ENCODE measurements at regions not wholly inside any gene's neighbourhood (a gene's known extent, or its start where the extent isn't known, plus 50 kb on each side); places are given as distances from the start of the nearest gene placed in this dataset.

DNA sequence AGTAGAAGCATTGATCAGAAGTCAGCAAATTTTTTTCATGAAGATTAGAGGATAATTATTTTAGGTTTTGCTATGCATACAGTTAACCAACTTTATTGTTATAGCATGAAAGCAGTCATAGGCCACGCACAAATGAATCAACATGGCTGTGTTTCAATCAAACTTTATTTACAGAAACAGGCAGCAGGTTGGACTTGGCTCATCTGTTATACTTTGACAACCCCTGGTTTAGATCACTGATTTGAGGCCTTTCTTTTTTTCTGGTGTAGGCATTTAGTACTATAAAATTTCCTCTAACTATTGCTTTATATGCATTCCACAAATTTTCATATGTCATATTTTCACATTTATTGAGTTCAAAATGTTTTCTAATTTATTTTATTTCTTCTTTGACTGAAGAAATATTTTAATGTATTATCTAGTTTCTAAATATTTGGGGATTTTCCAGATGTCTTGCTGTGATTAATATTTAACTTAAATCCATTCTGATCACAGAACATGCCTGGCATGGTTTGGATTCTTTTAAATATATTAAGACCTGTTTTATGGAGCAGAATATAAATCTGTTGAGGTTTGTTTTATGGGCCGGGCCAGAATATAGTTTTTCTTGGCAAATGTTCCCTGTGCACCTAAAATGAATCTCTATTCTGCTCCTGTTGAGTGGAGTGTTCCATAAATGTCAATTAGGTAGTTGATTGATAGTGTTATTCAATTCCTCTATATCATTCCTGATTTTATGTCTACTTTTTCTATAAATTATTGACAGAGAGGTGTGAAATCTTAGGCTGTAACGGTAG is 116.3 kb upstream of the KLHL29 start:
- no peaks in the 10 kb centered on the region for H3K9me2 ChIP-seq (replicated peaks; ENCODE audit: insufficient read depth, low read length)
- no peaks in the 10 kb centered on the region for H3K27me3 ChIP-seq (ENCODE audit: low read length)
- H3K4me2 ChIP-seq (ENCODE audit: low read depth, low read length, poor library complexity, severe bottlenecking): no peak overlapping the region
- H2AFZ ChIP-seq (ENCODE audit: low read depth, low read length, severe bottlenecking): no peak overlapping the region
- no peak overlapping the region for H3K9ac ChIP-seq (ENCODE audit: low read length)
- no peak overlapping the region for H3K4me3 ChIP-seq (ENCODE audit: insufficient read depth, low read length, poor library complexity, severe bottlenecking)
- H3K9me3 ChIP-seq (ENCODE audit: insufficient read depth, low read length): no peaks in the 10 kb centered on the region
- no peaks in the 10 kb centered on the region for H3K79me2 ChIP-seq (ENCODE audit: insufficient read depth, low read length)
- no peak overlapping the region for H3K27ac ChIP-seq (ENCODE audit: low read depth, low read length)
- TF ChIP-seq EZH2phosphoT487 (conservative IDR thresholded peaks at IDR 0.05; ENCODE audit: low read length) (no peak), CTCF (IDR thresholded peaks at IDR 0.05; ENCODE audit: insufficient read depth, low read length, poor library complexity, severe bottlenecking) (no peak)
- H3K36me3 ChIP-seq (ENCODE audit: low read length): no peaks in the 10 kb centered on the region
- H3F3A ChIP-seq (ENCODE audit: insufficient read depth): no peaks in the 10 kb centered on the region
- H4K20me1 ChIP-seq (ENCODE audit: low read depth, low read length): no peaks in the 10 kb centered on the region

DNA sequence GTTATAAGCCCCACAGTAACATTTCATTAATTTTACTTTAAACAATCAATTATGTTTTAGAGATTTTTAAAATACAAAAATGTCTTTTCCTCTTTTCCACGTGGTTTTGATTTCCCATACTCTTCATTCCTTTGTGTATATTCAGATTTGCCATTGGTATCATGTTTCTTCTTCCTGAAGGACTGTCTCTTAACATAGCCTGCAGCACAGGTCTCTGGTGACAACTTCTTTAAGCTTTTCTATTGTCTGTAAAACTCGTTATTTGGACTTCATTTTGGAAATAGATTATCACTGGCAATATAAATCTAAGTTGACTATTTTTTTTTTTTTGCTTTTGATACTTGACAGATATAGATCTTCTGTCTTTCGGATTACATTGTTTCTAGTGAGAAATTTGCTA is 115.2 kb upstream of the KLHL29 start:
- H3K9me2 ChIP-seq (replicated peaks; ENCODE audit: insufficient read depth, low read length): no peaks in the 10 kb centered on the region
- no peaks in the 10 kb centered on the region for H3K79me2 ChIP-seq (ENCODE audit: insufficient read depth, low read length)
- no peaks in the 10 kb centered on the region for H3F3A ChIP-seq (ENCODE audit: insufficient read depth)
- no peaks in the 10 kb centered on the region for H4K20me1 ChIP-seq (ENCODE audit: low read depth, low read length)
- H2AFZ ChIP-seq (ENCODE audit: low read depth, low read length, severe bottlenecking): no peak overlapping the region
- H3K9me3 ChIP-seq (ENCODE audit: insufficient read depth, low read length): no peaks in the 10 kb centered on the region
- H3K27ac ChIP-seq (ENCODE audit: low read depth, low read length): no peak overlapping the region
- no peak overlapping the region for H3K4me3 ChIP-seq (ENCODE audit: insufficient read depth, low read length, poor library complexity, severe bottlenecking)
- H3K4me2 ChIP-seq (ENCODE audit: low read depth, low read length, poor library complexity, severe bottlenecking): no peak overlapping the region
- no peaks in the 10 kb centered on the region for H3K27me3 ChIP-seq (ENCODE audit: low read length)
- no peak for TF ChIP-seq CTCF (IDR thresholded peaks at IDR 0.05; ENCODE audit: insufficient read depth, low read length, poor library complexity, severe bottlenecking)
- no peak for TF ChIP-seq EZH2phosphoT487 (conservative IDR thresholded peaks at IDR 0.05; ENCODE audit: low read length)
- no peak overlapping the region for H3K9ac ChIP-seq (ENCODE audit: low read length)
- H3K36me3 ChIP-seq (ENCODE audit: low read length): no peaks in the 10 kb centered on the region

GRCh38 chr2:23270810-23271209 is 114.2 kb upstream of the KLHL29 start:
- H3K4me3 ChIP-seq (ENCODE audit: insufficient read depth, low read length, poor library complexity, severe bottlenecking): no peak overlapping the region
- H3K9ac ChIP-seq (ENCODE audit: low read length): no peak overlapping the region
- no peaks in the 10 kb centered on the region for H3K9me3 ChIP-seq (ENCODE audit: insufficient read depth, low read length)
- H3K27me3 ChIP-seq (ENCODE audit: low read length): no peaks in the 10 kb centered on the region
- no peaks in the 10 kb centered on the region for H3K36me3 ChIP-seq (ENCODE audit: low read length)
- TF ChIP-seq CTCF (IDR thresholded peaks at IDR 0.05; ENCODE audit: insufficient read depth, low read length, poor library complexity, severe bottlenecking): no peak
- TF ChIP-seq EZH2phosphoT487 (conservative IDR thresholded peaks at IDR 0.05; ENCODE audit: low read length): no peak
- no peak overlapping the region for H3K27ac ChIP-seq (ENCODE audit: low read depth, low read length)
- H2AFZ ChIP-seq (ENCODE audit: low read depth, low read length, severe bottlenecking): no peak overlapping the region
- no peak overlapping the region for H3K4me2 ChIP-seq (ENCODE audit: low read depth, low read length, poor library complexity, severe bottlenecking)
- H3K79me2 ChIP-seq (ENCODE audit: insufficient read depth, low read length): no peaks in the 10 kb centered on the region
- no peaks in the 10 kb centered on the region for H3K9me2 ChIP-seq (replicated peaks; ENCODE audit: insufficient read depth, low read length)
- no peaks in the 10 kb centered on the region for H3F3A ChIP-seq (ENCODE audit: insufficient read depth)
- no peaks in the 10 kb centered on the region for H4K20me1 ChIP-seq (ENCODE audit: low read depth, low read length)
